Progenitor cell of endocrine pancreas (in vitro differentiated cells): ENCODE measurements at regions not wholly inside any gene's neighbourhood (a gene's known extent, or its start where the extent isn't known, plus 50 kb on each side); places are given as distances from the start of the nearest gene placed in this dataset.
"Not testable (repeated sequence)": the region's sequence is repeated elsewhere in the genome, so short reads cannot be mapped to it uniquely, and the experiment has no call there.

ENCODE experiments used
- DNase-seq: peaks from one replicate; pipeline ENCODE4 v3.0.0; 2021; ENCODE audit warnings: low spot score; ENCODE audit not compliant: unreplicated experiment
- H3K27ac Mint-ChIP-seq: 2 replicates; pipeline ENCODE4 v1.8.0; 2021; ENCODE audit warnings: mild to moderate bottlenecking, moderate library complexity, mixed read lengths
- H3K27me3 Mint-ChIP-seq: 2 replicates; pipeline ENCODE4 v1.8.0; 2021; ENCODE audit warnings: mixed read lengths
- H3K36me3 Mint-ChIP-seq: 2 replicates; pipeline ENCODE4 v1.8.0; 2022; ENCODE audit warnings: mixed read lengths; ENCODE audit not compliant: insufficient read depth
- H3K4me1 Mint-ChIP-seq: 2 replicates; pipeline ENCODE4 v1.8.0; 2021; ENCODE audit warnings: low read depth, mixed read lengths
- H3K4me3 Mint-ChIP-seq: 2 replicates; pipeline ENCODE4 v1.8.0; 2021; ENCODE audit warnings: low read depth, mild to moderate bottlenecking, moderate library complexity, mixed read lengths
- H3K9me3 Mint-ChIP-seq: 2 replicates; pipeline ENCODE4 v1.8.0; 2021; ENCODE audit warnings: low read depth, mixed read lengths
- CTCF ChIP-seq: fragments of 200-600 bp; sonication (generic); IDR thresholded peaks from one replicate; pipeline ENCODE4 v1.5.0; 2021; ENCODE audit warnings: antibody characterized with exemption, mild to moderate bottlenecking; ENCODE audit not compliant: unreplicated experiment

GRCh38 chr10:109588259-109588658, 335.1 kb downstream of the XPNPEP1 start:
- no peaks in the 10 kb centered on the region for H3K36me3 Mint-ChIP-seq
- no peak overlapping the region for H3K27ac Mint-ChIP-seq

GRCh38 chr10:109587366-109587765, 335.9 kb downstream of the XPNPEP1 start:
- H3K27me3 Mint-ChIP-seq: no peaks in the 10 kb centered on the region
- TF ChIP-seq CTCF: no peak
- no peaks in the 10 kb centered on the region for H3K36me3 Mint-ChIP-seq
- H3K4me3 Mint-ChIP-seq: no peak overlapping the region
- no peaks in the 10 kb centered on the region for H3K9me3 Mint-ChIP-seq
- DNase-seq: no peak
- no peaks in the 10 kb centered on the region for H3K4me1 Mint-ChIP-seq
- H3K27ac Mint-ChIP-seq: no peak overlapping the region

More at GRCh38 chr10:109588259-109588658, 335.1 kb downstream of the XPNPEP1 start:
- H3K9me3 Mint-ChIP-seq: no peaks in the 10 kb centered on the region
- TF ChIP-seq CTCF: no peak
- no peaks in the 10 kb centered on the region for H3K4me1 Mint-ChIP-seq
- H3K27me3 Mint-ChIP-seq: no peaks in the 10 kb centered on the region
- no peak overlapping the region for H3K4me3 Mint-ChIP-seq
- no peak for DNase-seq

GRCh38 chr10:109556399-109556798, 366.9 kb downstream of the XPNPEP1 start:
- H3K27ac Mint-ChIP-seq: no peak overlapping the region
- H3K9me3 Mint-ChIP-seq: peaks cover 12% of the 10 kb centered on the region
- H3K27me3 Mint-ChIP-seq: no peaks in the 10 kb centered on the region
- no peak for TF ChIP-seq CTCF
- H3K4me3 Mint-ChIP-seq: no peak overlapping the region
- peaks cover 1% of the 10 kb centered on the region for H3K4me1 Mint-ChIP-seq
- DNase-seq: no peak
- H3K36me3 Mint-ChIP-seq: no peaks in the 10 kb centered on the region

DNA sequence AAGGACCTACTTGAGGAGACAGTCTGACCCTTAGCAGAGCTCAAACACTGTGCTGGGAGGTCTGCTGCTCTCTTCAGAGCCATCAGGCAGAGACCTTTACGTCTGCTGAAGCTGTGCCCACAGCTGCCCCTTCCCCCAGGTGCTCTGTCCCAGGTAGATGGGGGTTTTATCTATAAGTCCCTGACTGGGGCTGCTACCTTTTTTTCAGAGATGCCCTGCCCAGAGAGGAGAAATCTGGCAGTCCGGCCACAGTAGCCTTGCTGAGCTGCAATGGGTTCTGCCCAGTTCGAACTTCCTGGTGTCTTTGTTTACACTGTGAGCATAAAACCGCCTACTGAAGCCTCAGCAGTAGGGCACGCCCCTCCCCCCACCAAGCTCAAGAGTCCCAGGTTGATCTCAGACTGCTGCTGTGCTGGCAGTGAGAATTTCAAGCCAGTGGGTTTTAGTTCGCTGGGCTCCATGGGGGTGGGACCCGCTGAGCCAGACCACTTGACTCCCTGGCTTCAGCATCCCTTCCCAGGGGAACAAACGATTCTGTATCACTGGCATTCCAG, 381.2 kb downstream of the XPNPEP1 start:
- H3K36me3 Mint-ChIP-seq, H3K9me3 Mint-ChIP-seq, H3K27ac Mint-ChIP-seq, DNase-seq, H3K27me3 Mint-ChIP-seq, H3K4me1 Mint-ChIP-seq, H3K4me3 Mint-ChIP-seq: not testable (repeated sequence)

DNA sequence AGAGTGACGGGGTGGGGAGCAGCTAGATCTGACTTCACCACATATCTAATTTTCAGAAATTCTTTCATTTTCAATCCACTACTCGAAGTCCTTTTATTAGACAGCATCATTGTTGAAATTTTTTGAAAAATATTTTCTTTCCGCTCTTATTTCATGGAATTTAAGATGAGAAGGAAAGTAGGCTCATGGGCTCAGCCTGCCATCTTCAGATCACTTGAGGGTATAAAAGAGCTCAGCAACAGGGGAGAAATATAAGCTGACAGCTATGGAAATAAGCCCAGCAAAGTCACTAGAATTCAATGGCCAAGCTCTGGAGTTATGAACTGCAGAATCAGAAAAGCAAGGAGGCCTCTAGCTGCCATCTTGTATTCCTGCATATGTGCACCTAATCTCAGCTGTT, 389.1 kb downstream of the XPNPEP1 start:
- H3K27ac Mint-ChIP-seq: no peak overlapping the region
- H3K4me3 Mint-ChIP-seq: no peak overlapping the region
- H3K36me3 Mint-ChIP-seq: no peaks in the 10 kb centered on the region
- H3K4me1 Mint-ChIP-seq: no peaks in the 10 kb centered on the region
- TF ChIP-seq CTCF: no peak
- DNase-seq: no peak
- no peaks in the 10 kb centered on the region for H3K27me3 Mint-ChIP-seq
- H3K9me3 Mint-ChIP-seq: peaks cover 9% of the 10 kb centered on the region

DNA sequence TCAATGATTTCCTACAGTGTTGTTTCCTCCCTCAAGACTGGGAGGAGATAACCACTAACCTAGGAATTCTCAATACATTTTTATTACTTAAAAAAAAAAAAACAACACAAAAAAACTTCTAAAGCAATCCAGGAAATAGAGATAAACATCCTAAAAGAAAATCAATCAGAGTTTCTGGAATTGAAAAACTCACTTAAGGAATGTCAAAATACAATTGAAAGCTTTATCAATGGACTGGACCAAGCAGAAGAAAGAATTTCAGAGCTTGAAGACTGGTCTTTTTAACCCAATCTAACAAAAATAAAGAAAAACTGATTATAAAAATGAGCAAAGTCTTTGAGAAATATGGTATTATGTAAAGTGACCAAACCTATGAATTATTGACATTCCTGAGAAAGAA, 394.1 kb downstream of the XPNPEP1 start:
- DNase-seq: no peak
- H3K4me3 Mint-ChIP-seq: no peak overlapping the region
- no peaks in the 10 kb centered on the region for H3K27me3 Mint-ChIP-seq
- peaks cover 13% of the 10 kb centered on the region for H3K9me3 Mint-ChIP-seq
- TF ChIP-seq CTCF: no peak
- H3K4me1 Mint-ChIP-seq: no peaks in the 10 kb centered on the region
- no peaks in the 10 kb centered on the region for H3K36me3 Mint-ChIP-seq
- H3K27ac Mint-ChIP-seq: no peak overlapping the region
